ENCODE measurements at regions not wholly inside any gene's neighbourhood (a gene's known extent, or its start where the extent isn't known, plus 50 kb on each side); places are given as distances from the start of the nearest gene placed in this dataset.

GRCh38 chr5:168135897-168136296 is 155.5 kb upstream of the WWC1 start (continued):
- TF ChIP-seq, protein P1, sequence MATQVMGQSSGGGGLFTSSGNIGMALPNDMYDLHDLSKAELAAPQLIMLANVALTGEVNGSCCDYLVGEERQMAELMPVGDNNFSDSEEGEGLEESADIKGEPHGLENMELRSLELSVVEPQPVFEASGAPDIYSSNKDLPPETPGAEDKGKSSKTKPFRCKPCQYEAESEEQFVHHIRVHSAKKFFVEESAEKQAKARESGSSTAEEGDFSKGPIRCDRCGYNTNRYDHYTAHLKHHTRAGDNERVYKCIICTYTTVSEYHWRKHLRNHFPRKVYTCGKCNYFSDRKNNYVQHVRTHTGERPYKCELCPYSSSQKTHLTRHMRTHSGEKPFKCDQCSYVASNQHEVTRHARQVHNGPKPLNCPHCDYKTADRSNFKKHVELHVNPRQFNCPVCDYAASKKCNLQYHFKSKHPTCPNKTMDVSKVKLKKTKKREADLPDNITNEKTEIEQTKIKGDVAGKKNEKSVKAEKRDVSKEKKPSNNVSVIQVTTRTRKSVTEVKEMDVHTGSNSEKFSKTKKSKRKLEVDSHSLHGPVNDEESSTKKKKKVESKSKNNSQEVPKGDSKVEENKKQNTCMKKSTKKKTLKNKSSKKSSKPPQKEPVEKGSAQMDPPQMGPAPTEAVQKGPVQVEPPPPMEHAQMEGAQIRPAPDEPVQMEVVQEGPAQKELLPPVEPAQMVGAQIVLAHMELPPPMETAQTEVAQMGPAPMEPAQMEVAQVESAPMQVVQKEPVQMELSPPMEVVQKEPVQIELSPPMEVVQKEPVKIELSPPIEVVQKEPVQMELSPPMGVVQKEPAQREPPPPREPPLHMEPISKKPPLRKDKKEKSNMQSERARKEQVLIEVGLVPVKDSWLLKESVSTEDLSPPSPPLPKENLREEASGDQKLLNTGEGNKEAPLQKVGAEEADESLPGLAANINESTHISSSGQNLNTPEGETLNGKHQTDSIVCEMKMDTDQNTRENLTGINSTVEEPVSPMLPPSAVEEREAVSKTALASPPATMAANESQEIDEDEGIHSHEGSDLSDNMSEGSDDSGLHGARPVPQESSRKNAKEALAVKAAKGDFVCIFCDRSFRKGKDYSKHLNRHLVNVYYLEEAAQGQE (IDR thresholded peaks at IDR 0.05; ENCODE audit: low read depth, low read length) = no peak
- TF ChIP-seq ETV6 (conservative IDR thresholded peaks at IDR 0.05 in 1 of 2, IDR thresholded peaks at IDR 0.05 in 1 of 2; ENCODE audit: borderline replicate concordance in 1 of 2, low read depth in 1 of 2) (0 out of 4 replicates have a peak, but pooled peaks of 1 of the 2 experiments have one; percentile 28), EP300 (IDR thresholded peaks at IDR 0.05; ENCODE audit: borderline replicate concordance in 1 of 2, control insufficient read depth in 1 of 2, low read depth in 2 of 2, low read length in 2 of 2) (peak; percentile 48 to 70; a peak in 2 of 4 replicates), POLR2A (IDR thresholded peaks at IDR 0.05; ENCODE audit: low read depth, low read length) (no peak), FOXM1 (IDR thresholded peaks at IDR 0.05; ENCODE audit: low read depth, low read length) (peak; percentile 78; the same call in 1 of the 2 replicates), TBL1XR1 (IDR thresholded peaks at IDR 0.05; ENCODE audit: low read depth, low read length) (0 out of 2 replicates have a peak, but pooled peaks have one; percentile 32), ATF7 (IDR thresholded peaks at IDR 0.05; ENCODE audit: low read depth) (peak; percentile 76), ATF3 (IDR thresholded peaks at IDR 0.05; ENCODE audit: borderline replicate concordance, extremely low read depth, low read depth, low read length) (no peak), MTA3 (IDR thresholded peaks at IDR 0.05; ENCODE audit: borderline replicate concordance, low read length) (0 out of 2 replicates have a peak, but pooled peaks have one; percentile 42), MEF2A (IDR thresholded peaks at IDR 0.05; ENCODE audit: insufficient read depth, low read depth, low read length) (peak; percentile 79; the same call in 1 of the 2 replicates), CBFB (IDR thresholded peaks at IDR 0.05; ENCODE audit: low read depth) (peak; percentile 49; the same call in 1 of the 2 replicates), MEF2B (IDR thresholded peaks at IDR 0.05; ENCODE audit: partially characterized antibody, poor library complexity, severe bottlenecking) (peak; percentile 32), NR2C2 (IDR thresholded peaks at IDR 0.05; ENCODE audit: borderline replicate concordance, control insufficient read depth, insufficient read length, low read depth) (no peak), JUND (IDR thresholded peaks at IDR 0.05; ENCODE audit: low read depth, low read length) (0 out of 2 replicates have a peak, but pooled peaks have one; percentile 55), ASH2L (IDR thresholded peaks at IDR 0.05; ENCODE audit: borderline replicate concordance, low read depth) (no peak), DPF2 (IDR thresholded peaks at IDR 0.05) (peak; percentile 64), GABPA (IDR thresholded peaks at IDR 0.05; ENCODE audit: low read depth) (peak; percentile 19; the same call in 1 of the 2 replicates), BHLHE40 (IDR thresholded peaks at IDR 0.05; ENCODE audit: borderline replicate concordance in 1 of 2, low read depth in 2 of 2, low read length in 1 of 2) (peak in 1 of 2 experiments; percentile 30; a peak in 1 of 4 replicates), SKIL (IDR thresholded peaks at IDR 0.05; ENCODE audit: low read depth, poor library complexity, severe bottlenecking) (peak; percentile 52)
- TF ChIP-seq, protein P2, sequence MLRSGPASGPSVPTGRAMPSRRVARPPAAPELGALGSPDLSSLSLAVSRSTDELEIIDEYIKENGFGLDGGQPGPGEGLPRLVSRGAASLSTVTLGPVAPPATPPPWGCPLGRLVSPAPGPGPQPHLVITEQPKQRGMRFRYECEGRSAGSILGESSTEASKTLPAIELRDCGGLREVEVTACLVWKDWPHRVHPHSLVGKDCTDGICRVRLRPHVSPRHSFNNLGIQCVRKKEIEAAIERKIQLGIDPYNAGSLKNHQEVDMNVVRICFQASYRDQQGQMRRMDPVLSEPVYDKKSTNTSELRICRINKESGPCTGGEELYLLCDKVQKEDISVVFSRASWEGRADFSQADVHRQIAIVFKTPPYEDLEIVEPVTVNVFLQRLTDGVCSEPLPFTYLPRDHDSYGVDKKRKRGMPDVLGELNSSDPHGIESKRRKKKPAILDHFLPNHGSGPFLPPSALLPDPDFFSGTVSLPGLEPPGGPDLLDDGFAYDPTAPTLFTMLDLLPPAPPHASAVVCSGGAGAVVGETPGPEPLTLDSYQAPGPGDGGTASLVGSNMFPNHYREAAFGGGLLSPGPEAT (IDR thresholded peaks at IDR 0.05; ENCODE audit: low read depth) = peak; percentile 66
- TF ChIP-seq, protein P3, sequence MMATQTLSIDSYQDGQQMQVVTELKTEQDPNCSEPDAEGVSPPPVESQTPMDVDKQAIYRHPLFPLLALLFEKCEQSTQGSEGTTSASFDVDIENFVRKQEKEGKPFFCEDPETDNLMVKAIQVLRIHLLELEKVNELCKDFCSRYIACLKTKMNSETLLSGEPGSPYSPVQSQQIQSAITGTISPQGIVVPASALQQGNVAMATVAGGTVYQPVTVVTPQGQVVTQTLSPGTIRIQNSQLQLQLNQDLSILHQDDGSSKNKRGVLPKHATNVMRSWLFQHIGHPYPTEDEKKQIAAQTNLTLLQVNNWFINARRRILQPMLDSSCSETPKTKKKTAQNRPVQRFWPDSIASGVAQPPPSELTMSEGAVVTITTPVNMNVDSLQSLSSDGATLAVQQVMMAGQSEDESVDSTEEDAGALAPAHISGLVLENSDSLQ (IDR thresholded peaks at IDR 0.05) = peak; percentile 23; the same call in 1 of the 2 replicates

Measured in GM12878 (cell line).